Fibroblast of lung (primary cell): ENCODE measurements at regions not wholly inside any gene's neighbourhood (a gene's known extent, or its start where the extent isn't known, plus 50 kb on each side); places are given as distances from the start of the nearest gene placed in this dataset.
A peak's percentile ranks its signal among the peaks of the same experiment; 100 is the strongest.

Experiments used
- DNase-seq, 2 donors: peaks; one replicate each; pipeline versions ENCODE4 v3.0.0 to v3.0.0-alpha.2; 2010; ENCODE audit warnings: low read depth in 2 of 2
- H2AFZ ChIP-seq: 2 replicates; pipeline ENCODE4 v1.5.1; 2012; ENCODE audit warnings: low read length, control low read depth, inconsistent platforms
- H3K27ac ChIP-seq: 2 replicates; pipeline ENCODE4 v1.5.1; 2011; ENCODE audit warnings: low read length, control low read depth; ENCODE audit not compliant: insufficient read depth
- H3K27me3 ChIP-seq: 2 replicates; pipeline ENCODE4 v1.5.1; 2011; ENCODE audit warnings: mild to moderate bottlenecking, low read length; ENCODE audit not compliant: control insufficient read depth, insufficient read depth
- H3K36me3 ChIP-seq: 2 replicates; pipeline ENCODE4 v1.5.1; 2011; ENCODE audit warnings: low read length; ENCODE audit not compliant: control insufficient read depth, insufficient read depth
- H3K4me1 ChIP-seq: 2 replicates; pipeline ENCODE4 v1.5.1; 2011; ENCODE audit warnings: low read length; ENCODE audit not compliant: control insufficient read depth, insufficient read depth; ENCODE audit errors: extremely low read depth
- H3K4me2 ChIP-seq: 2 replicates; pipeline ENCODE4 v1.5.1; 2011; ENCODE audit warnings: low read length, control low read depth; ENCODE audit not compliant: insufficient read depth; ENCODE audit errors: extremely low read depth
- H3K4me3 ChIP-seq, 4 experiments: fragments of 200-600 bp in 1 of 4; sonication (generic) in 1 of 4; replicated peaks in 1 of 4; 2 replicates each; pipeline ENCODE4 v1.5.1; 2011 to 2016; ENCODE audit warnings: low read length in 4 of 4, low read depth in 3 of 4, mild to moderate bottlenecking in 3 of 4, control low read depth in 2 of 4, inconsistent platforms in 1 of 4, mixed read lengths in 1 of 4; ENCODE audit not compliant: insufficient read depth in 1 of 4; ENCODE audit errors: control extremely low read depth in 1 of 4
- H3K79me2 ChIP-seq: 2 replicates; pipeline ENCODE4 v1.5.1; 2012; ENCODE audit warnings: mild to moderate bottlenecking, low read length, inconsistent platforms; ENCODE audit not compliant: control insufficient read depth, insufficient read depth
- H3K9ac ChIP-seq: 2 replicates; pipeline ENCODE4 v1.5.1; 2011; ENCODE audit warnings: mild to moderate bottlenecking, low read length, control low read depth; ENCODE audit not compliant: insufficient read depth
- H3K9me3 ChIP-seq: 2 replicates; pipeline ENCODE4 v1.5.1; 2012; ENCODE audit warnings: low read depth, low read length; ENCODE audit not compliant: control insufficient read depth, insufficient read depth
- H4K20me1 ChIP-seq: 2 replicates; pipeline ENCODE4 v1.5.1; 2011; ENCODE audit warnings: low read length; ENCODE audit not compliant: control insufficient read depth, insufficient read depth; ENCODE audit errors: extremely low read depth
- CTCF ChIP-seq, 2 donors: IDR thresholded peaks in 1 of 2; conservative IDR thresholded peaks in 1 of 2; 1 replicate in 1 of 2; 2 replicates in 1 of 2; pipeline ENCODE4 v1.5.1; 2011 to 2012; ENCODE audit warnings: low read length in 2 of 2, control low read depth in 1 of 2, inconsistent platforms in 1 of 2, low read depth in 1 of 2, mild to moderate bottlenecking in 1 of 2
- EZH2 ChIP-seq: IDR thresholded peaks from 2 replicates; pipeline ENCODE4 v1.5.1; 2012; ENCODE audit warnings: low read length, control low read depth, mild to moderate bottlenecking; ENCODE audit errors: missing control alignments

- Histone ChIP-seq H3K9ac (no peak overlapping the region), H3K4me1 (no peaks in the 10 kb centered on the region), H3K79me2 (no peaks in the 10 kb centered on the region), H3K27ac (no peak overlapping the region), H3K4me2 (no peak overlapping the region), H2AFZ (no peak overlapping the region), H3K9me3 (no peaks in the 10 kb centered on the region), H4K20me1 (no peaks in the 10 kb centered on the region), H3K4me3 (no peak overlapping the region), H3K27me3 (no peaks in the 10 kb centered on the region), H3K36me3 (no peaks in the 10 kb centered on the region)
- TF ChIP-seq CTCF (conservative IDR thresholded peaks at IDR 0.05 in 1 of 2, IDR thresholded peaks at IDR 0.05 in 1 of 2; ENCODE audit: low read depth in 1 of 2, low read length in 2 of 2) (no peak), EZH2 (no peak)
- no peak for DNase-seq
Measured at GRCh38 chr6:140993515-140993914, 1139.2 kb upstream of the GJE1 start.

- no peak overlapping the region for H2AFZ ChIP-seq
- no peaks in the 10 kb centered on the region for H3K79me2 ChIP-seq
- DNase-seq, result no peak
- H4K20me1 ChIP-seq, result no peaks in the 10 kb centered on the region
- H3K4me3 ChIP-seq, result no peak overlapping the region
- no peaks in the 10 kb centered on the region for H3K36me3 ChIP-seq
- no peak overlapping the region for H3K27ac ChIP-seq
- no peaks in the 10 kb centered on the region for H3K9me3 ChIP-seq
- H3K27me3 ChIP-seq, result no peaks in the 10 kb centered on the region
- TF ChIP-seq EZH2 (no peak), CTCF (conservative IDR thresholded peaks at IDR 0.05 in 1 of 2, IDR thresholded peaks at IDR 0.05 in 1 of 2; ENCODE audit: low read depth in 1 of 2, low read length in 2 of 2) (no peak)
- H3K4me2 ChIP-seq, result no peak overlapping the region
- no peak overlapping the region for H3K9ac ChIP-seq
- no peaks in the 10 kb centered on the region for H3K4me1 ChIP-seq
Measured at GRCh38 chr6:140992678-140993077, 1140.0 kb upstream of the GJE1 start.

DNA sequence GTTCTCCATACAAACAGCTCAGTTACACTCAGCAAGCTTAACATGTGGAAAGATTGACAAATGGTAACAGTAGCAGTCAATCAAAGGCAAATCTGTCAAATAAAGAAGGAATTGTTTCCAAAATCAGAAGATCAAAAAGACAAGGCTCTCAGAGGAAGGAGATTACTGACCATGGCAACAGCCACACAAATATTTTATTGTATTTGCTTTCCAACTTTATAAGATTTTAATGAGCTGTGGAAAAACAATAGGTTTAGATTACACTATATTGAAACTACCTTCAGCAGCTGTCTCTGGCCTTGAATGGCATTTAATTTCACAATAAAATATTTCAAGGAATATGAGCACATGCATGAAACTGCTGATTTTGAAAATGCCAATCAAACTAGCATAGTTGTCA is 1143.9 kb upstream of the GJE1 start:
- TF ChIP-seq EZH2 (no peak), CTCF (conservative IDR thresholded peaks at IDR 0.05 in 1 of 2, IDR thresholded peaks at IDR 0.05 in 1 of 2; ENCODE audit: low read depth in 1 of 2, low read length in 2 of 2) (no peak)

More for the DNA sequence above, 1143.9 kb upstream of the GJE1 start:
- Histone ChIP-seq H3K4me1 (no peaks in the 10 kb centered on the region), H3K9me3 (no peaks in the 10 kb centered on the region), H3K27me3 (no peaks in the 10 kb centered on the region), H3K79me2 (no peaks in the 10 kb centered on the region), H3K27ac (no peak overlapping the region), H3K4me3 (no peak overlapping the region), H3K36me3 (no peaks in the 10 kb centered on the region), H2AFZ (peak overlapping the region; percentile 23), H4K20me1 (no peaks in the 10 kb centered on the region), H3K4me2 (no peak overlapping the region), H3K9ac (no peak overlapping the region)
- no peak for DNase-seq
